Mesenteric fat pad (tissue), 1 donor: ENCODE measurements at regions not wholly inside any gene's neighbourhood (a gene's known extent, or its start where the extent isn't known, plus 50 kb on each side); places are given as distances from the start of the nearest gene placed in this dataset.

Experiments
- DNase-seq: peaks from one replicate; pipeline ENCODE4 v3.0.0-alpha.2; 2020; ENCODE audit warnings: low spot score
- donor health status: DM: yes; HTN: yes; CAD: no.

GRCh38 chr22:47697861-47698260, 935.4 kb downstream of the TBC1D22A start:
- DNase-seq, result no peak

GRCh38 chr22:47696776-47697175, 934.3 kb downstream of the TBC1D22A start:
- no peak for DNase-seq

- no peak for DNase-seq
These were observed 932.7 kb downstream of the TBC1D22A start for GRCh38 chr22:47695176-47695575.

GRCh38 chr22:47694536-47695130, 932.2 kb downstream of the TBC1D22A start:
- DNase-seq, result no peak

GRCh38 chr22:47693606-47694005, 931.2 kb downstream of the TBC1D22A start:
- DNase-seq, result no peak

GRCh38 chr22:47692811-47693210, 930.4 kb downstream of the TBC1D22A start:
- DNase-seq, result no peak

GRCh38 chr22:47691152-47691895, 928.9 kb downstream of the TBC1D22A start:
- no peak for DNase-seq

- no peak for DNase-seq
These were observed 928.1 kb downstream of the TBC1D22A start for GRCh38 chr22:47690586-47690985.

- DNase-seq, result no peak
These were observed 927.7 kb downstream of the TBC1D22A start for GRCh38 chr22:47690166-47690565.

- no peak for DNase-seq
These were observed 925.3 kb downstream of the TBC1D22A start for GRCh38 chr22:47687776-47688175.

GRCh38 chr22:47687346-47687655, 924.9 kb downstream of the TBC1D22A start:
- no peak for DNase-seq

GRCh38 chr22:47686594-47687345, 924.3 kb downstream of the TBC1D22A start:
- no peak for DNase-seq

GRCh38 chr22:47681411-47682165, 919.1 kb downstream of the TBC1D22A start:
- DNase-seq, result no peak

- DNase-seq, result no peak
These were observed 916.3 kb downstream of the TBC1D22A start for GRCh38 chr22:47678636-47679287.

GRCh38 chr22:47678048-47678447, 915.6 kb downstream of the TBC1D22A start:
- DNase-seq, result no peak

GRCh38 chr22:47676685-47677084, 914.2 kb downstream of the TBC1D22A start:
- DNase-seq, result no peak

GRCh38 chr22:47674600-47674999, 912.1 kb downstream of the TBC1D22A start:
- no peak for DNase-seq

- no peak for DNase-seq
These were observed 911.1 kb downstream of the TBC1D22A start for GRCh38 chr22:47673557-47673956.

- no peak for DNase-seq
These were observed 910.1 kb downstream of the TBC1D22A start for GRCh38 chr22:47672526-47672925.

GRCh38 chr22:47665151-47665550, 902.7 kb downstream of the TBC1D22A start:
- DNase-seq, result no peak
